ENCODE measurements at regions not wholly inside any gene's neighbourhood (a gene's known extent, or its start where the extent isn't known, plus 50 kb on each side); places are given as distances from the start of the nearest gene placed in this dataset.

- TF ChIP-seq CTCF (IDR thresholded peaks at IDR 0.05; ENCODE audit: poor library complexity, severe bottlenecking), result no peak
- ATAC-seq (ENCODE audit: low read depth), result no peak
- H3K4me3 ChIP-seq (ENCODE audit: severe bottlenecking), result no peak overlapping the region
- no peaks in the 10 kb centered on the region for H3K36me3 ChIP-seq (ENCODE audit: low read depth)
- no peaks in the 10 kb centered on the region for H3K9me3 ChIP-seq (ENCODE audit: severe bottlenecking)
- H3K27me3 ChIP-seq (ENCODE audit: insufficient read depth, poor library complexity, severe bottlenecking), result no peaks in the 10 kb centered on the region
- H3K27ac ChIP-seq (ENCODE audit: poor library complexity, severe bottlenecking), result no peak overlapping the region
- H3K4me1 ChIP-seq (ENCODE audit: insufficient read depth, poor library complexity, severe bottlenecking), result no peaks in the 10 kb centered on the region
- no peak for DNase-seq (ENCODE audit: low spot score)
Measured at GRCh38 chr6:168875811-168876576, 377.7 kb downstream of the THBS2 start.

GRCh38 chr6:168874637-168875036 lies 379.0 kb downstream of the THBS2 start:
- TF ChIP-seq CTCF (IDR thresholded peaks at IDR 0.05; ENCODE audit: poor library complexity, severe bottlenecking), result no peak
- Histone ChIP-seq H3K4me3 (ENCODE audit: severe bottlenecking) (no peak overlapping the region), H3K27me3 (ENCODE audit: insufficient read depth, poor library complexity, severe bottlenecking) (no peaks in the 10 kb centered on the region), H3K4me1 (ENCODE audit: insufficient read depth, poor library complexity, severe bottlenecking) (no peaks in the 10 kb centered on the region), H3K27ac (ENCODE audit: poor library complexity, severe bottlenecking) (no peak overlapping the region), H3K36me3 (ENCODE audit: low read depth) (no peaks in the 10 kb centered on the region), H3K9me3 (ENCODE audit: severe bottlenecking) (no peaks in the 10 kb centered on the region)
- no peak for ATAC-seq (ENCODE audit: low read depth)
- no peak for DNase-seq (ENCODE audit: low spot score)

- no peaks in the 10 kb centered on the region for H3K36me3 ChIP-seq (ENCODE audit: low read depth)
- H3K27ac ChIP-seq (ENCODE audit: poor library complexity, severe bottlenecking), result no peak overlapping the region
- H3K9me3 ChIP-seq (ENCODE audit: severe bottlenecking), result no peaks in the 10 kb centered on the region
- no peak for TF ChIP-seq CTCF (IDR thresholded peaks at IDR 0.05; ENCODE audit: poor library complexity, severe bottlenecking)
- DNase-seq (ENCODE audit: low spot score), result no peak
- H3K4me3 ChIP-seq (ENCODE audit: severe bottlenecking), result no peak overlapping the region
- no peaks in the 10 kb centered on the region for H3K4me1 ChIP-seq (ENCODE audit: insufficient read depth, poor library complexity, severe bottlenecking)
- ATAC-seq (ENCODE audit: low read depth), result no peak
- no peaks in the 10 kb centered on the region for H3K27me3 ChIP-seq (ENCODE audit: insufficient read depth, poor library complexity, severe bottlenecking)
Measured at GRCh38 chr6:168873278-168874190, 380.1 kb downstream of the THBS2 start.

- ATAC-seq (ENCODE audit: low read depth) (no peak), DNase-seq (ENCODE audit: low spot score) (no peak)
- Histone ChIP-seq H3K27me3 (ENCODE audit: insufficient read depth, poor library complexity, severe bottlenecking) (no peaks in the 10 kb centered on the region), H3K9me3 (ENCODE audit: severe bottlenecking) (no peaks in the 10 kb centered on the region), H3K4me1 (ENCODE audit: insufficient read depth, poor library complexity, severe bottlenecking) (no peaks in the 10 kb centered on the region), H3K27ac (ENCODE audit: poor library complexity, severe bottlenecking) (no peak overlapping the region), H3K4me3 (ENCODE audit: severe bottlenecking) (no peak overlapping the region), H3K36me3 (ENCODE audit: low read depth) (no peaks in the 10 kb centered on the region)
- TF ChIP-seq CTCF (IDR thresholded peaks at IDR 0.05; ENCODE audit: poor library complexity, severe bottlenecking), result no peak
Measured at GRCh38 chr6:168871642-168872315, 381.9 kb downstream of the THBS2 start.

Data from RWPE2 (cell line).